ENCODE measurements at regions not wholly inside any gene's neighbourhood (a gene's known extent, or its start where the extent isn't known, plus 50 kb on each side); places are given as distances from the start of the nearest gene placed in this dataset.

DNA sequence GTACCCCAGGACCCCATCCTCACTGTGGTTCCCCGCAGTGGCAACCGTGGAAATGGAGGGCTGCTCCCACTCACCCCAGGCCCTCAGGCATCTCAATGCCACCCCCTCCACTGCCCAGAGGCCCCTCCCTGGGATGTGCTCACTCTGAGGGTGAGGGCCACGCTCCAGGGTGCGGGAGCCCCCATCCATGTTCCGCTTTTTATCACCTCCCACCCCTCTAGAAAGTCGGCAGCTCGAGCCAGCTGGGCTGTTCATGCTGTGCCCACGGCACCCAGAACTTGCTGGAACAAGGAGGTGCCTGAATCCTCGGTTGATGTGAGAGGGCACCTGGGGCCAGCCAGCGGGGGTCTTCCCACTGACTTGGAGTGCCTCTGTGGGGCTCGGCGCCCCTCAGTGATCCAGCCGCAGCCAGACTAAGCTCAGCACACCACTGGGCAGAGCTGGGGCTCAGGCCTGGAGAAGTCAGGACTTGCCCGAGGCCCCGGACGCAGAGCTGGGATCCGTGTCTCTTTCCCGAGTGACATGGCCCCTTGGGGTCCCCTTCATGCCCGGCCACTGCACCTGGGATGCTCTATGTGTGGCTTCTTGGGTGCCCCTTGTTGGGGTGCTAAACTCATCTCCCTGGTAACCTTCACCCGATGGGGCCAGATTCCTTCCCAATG, 143.1 kb upstream of the GSE1 start:
- Mint-ChIP-seq H3K9me3 (no peaks in the 10 kb centered on the region), H3K27me3 (ENCODE audit: insufficient read depth) (peaks cover 12% of the 10 kb centered on the region), H3K27ac (no peak overlapping the region), H3K4me1 (ENCODE audit: low read depth) (peaks cover 23% of the 10 kb centered on the region), H3K36me3 (ENCODE audit: low read depth) (no peaks in the 10 kb centered on the region), H3K4me3 (no peak overlapping the region)
- no peak for DNase-seq
- TF ChIP-seq, protein P1, sequence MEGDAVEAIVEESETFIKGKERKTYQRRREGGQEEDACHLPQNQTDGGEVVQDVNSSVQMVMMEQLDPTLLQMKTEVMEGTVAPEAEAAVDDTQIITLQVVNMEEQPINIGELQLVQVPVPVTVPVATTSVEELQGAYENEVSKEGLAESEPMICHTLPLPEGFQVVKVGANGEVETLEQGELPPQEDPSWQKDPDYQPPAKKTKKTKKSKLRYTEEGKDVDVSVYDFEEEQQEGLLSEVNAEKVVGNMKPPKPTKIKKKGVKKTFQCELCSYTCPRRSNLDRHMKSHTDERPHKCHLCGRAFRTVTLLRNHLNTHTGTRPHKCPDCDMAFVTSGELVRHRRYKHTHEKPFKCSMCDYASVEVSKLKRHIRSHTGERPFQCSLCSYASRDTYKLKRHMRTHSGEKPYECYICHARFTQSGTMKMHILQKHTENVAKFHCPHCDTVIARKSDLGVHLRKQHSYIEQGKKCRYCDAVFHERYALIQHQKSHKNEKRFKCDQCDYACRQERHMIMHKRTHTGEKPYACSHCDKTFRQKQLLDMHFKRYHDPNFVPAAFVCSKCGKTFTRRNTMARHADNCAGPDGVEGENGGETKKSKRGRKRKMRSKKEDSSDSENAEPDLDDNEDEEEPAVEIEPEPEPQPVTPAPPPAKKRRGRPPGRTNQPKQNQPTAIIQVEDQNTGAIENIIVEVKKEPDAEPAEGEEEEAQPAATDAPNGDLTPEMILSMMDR (IDR thresholded peaks at IDR 0.05), result no peak

DNA sequence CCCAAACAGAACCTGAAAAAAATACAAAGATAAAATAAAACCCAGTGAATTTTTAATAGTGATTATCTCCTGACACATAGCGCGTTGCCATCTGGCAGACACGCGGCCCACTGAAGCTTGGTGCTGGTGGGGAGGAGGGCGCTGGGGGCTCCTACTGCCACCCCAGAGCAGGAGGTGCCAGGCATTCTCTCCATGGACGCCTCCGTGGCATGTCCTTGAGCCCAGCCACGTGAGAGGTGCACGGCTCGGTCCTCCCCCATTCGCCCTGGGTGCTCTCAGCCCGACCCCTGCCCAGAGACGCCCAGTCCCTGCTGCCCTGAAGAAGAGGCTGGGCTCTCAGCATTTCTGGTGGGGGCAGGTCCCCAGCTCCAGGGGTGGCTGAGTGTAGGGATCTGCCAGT, 142.2 kb upstream of the GSE1 start:
- H3K27me3 Mint-ChIP-seq (ENCODE audit: insufficient read depth), result peaks cover 14% of the 10 kb centered on the region
- H3K27ac Mint-ChIP-seq, result no peak overlapping the region
- H3K9me3 Mint-ChIP-seq, result no peaks in the 10 kb centered on the region
- H3K36me3 Mint-ChIP-seq (ENCODE audit: low read depth), result no peaks in the 10 kb centered on the region
- peaks cover 15% of the 10 kb centered on the region for H3K4me1 Mint-ChIP-seq (ENCODE audit: low read depth)
- TF ChIP-seq, protein P1 (IDR thresholded peaks at IDR 0.05), result no peak
- DNase-seq, result no peak
- no peak overlapping the region for H3K4me3 Mint-ChIP-seq

DNA sequence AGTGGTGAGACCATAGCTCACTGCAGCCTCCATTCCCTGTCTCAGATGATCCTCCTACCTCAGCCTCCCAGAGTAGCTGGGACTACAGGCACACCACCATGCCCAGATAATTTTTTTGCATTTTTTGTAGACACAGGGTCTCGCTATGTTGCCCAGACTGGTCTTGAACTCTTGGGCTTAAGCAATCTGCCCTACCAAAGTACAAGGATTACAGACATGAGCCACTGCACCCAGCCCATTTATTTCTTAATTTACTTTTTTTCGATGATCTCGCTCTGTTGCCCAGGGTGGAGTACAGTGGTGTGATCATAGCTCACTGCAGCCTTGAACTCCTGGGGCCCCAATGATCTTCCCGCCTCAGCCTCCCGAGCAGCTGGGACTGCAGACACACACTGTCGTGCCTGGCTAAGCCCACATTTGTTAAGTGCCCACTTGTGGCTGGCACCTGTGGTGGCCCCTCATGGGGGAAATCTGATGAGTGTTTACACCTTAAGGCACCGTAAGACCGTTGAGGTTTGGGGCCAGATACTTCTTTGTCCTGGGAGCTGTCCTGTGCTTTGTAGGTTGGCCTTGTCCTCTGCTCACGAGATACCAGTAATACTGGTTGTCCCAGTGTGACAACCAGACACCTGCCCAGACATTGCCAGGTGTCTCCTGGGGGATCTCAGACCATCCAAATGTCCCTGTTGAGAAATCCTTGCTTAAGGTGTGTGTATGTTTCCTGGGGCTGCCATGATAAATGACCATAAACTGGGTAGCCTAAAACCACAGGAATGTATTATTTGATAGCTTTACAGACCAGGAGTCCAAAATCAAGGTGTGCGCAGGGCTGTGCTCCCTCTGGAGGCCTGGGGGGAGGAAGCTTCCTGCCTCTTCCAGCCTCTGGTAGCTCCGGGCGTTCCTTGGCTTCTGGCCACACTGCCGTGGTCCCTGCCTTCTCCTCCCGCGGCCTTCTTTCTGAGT, 141.4 kb upstream of the GSE1 start:
- H3K9me3 Mint-ChIP-seq, result no peaks in the 10 kb centered on the region
- H3K4me1 Mint-ChIP-seq (ENCODE audit: low read depth), result peaks cover 12% of the 10 kb centered on the region; the same call in 1 of the 2 replicates
- H3K27ac Mint-ChIP-seq, result no peak overlapping the region
- TF ChIP-seq, protein P1 (IDR thresholded peaks at IDR 0.05), result no peak
- H3K4me3 Mint-ChIP-seq, result no peak overlapping the region
- peaks cover 12% of the 10 kb centered on the region; the same call in 1 of the 2 replicates for H3K27me3 Mint-ChIP-seq (ENCODE audit: insufficient read depth)
- no peaks in the 10 kb centered on the region for H3K36me3 Mint-ChIP-seq (ENCODE audit: low read depth)
- no peak for DNase-seq

DNA sequence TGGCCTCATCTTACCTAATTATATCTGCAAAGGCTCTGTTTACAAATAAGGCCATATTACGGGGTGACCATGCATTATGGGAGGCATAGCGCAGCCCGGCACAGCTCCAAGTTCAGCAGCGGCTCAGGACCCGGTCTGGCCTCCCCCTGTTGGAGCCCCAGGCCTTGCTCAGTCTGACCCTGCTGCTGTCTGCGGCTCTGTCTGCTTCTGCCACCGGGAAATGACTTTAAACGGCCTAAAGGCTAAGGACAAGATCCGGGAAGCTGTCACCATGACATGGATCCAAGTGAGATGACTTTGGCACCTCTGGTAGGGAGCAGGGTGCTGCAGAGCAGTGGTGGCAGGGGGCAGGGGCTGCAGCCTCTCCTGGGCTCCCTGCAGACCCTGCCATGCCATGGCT, 140.6 kb upstream of the GSE1 start:
- H3K4me1 Mint-ChIP-seq (ENCODE audit: low read depth), result peaks cover 12% of the 10 kb centered on the region; the same call in 1 of the 2 replicates
- H3K9me3 Mint-ChIP-seq, result no peaks in the 10 kb centered on the region
- no peak for DNase-seq
- no peak overlapping the region for H3K4me3 Mint-ChIP-seq
- peaks cover 11% of the 10 kb centered on the region; the same call in 1 of the 2 replicates for H3K27me3 Mint-ChIP-seq (ENCODE audit: insufficient read depth)
- no peaks in the 10 kb centered on the region for H3K36me3 Mint-ChIP-seq (ENCODE audit: low read depth)
- TF ChIP-seq, protein P1 (IDR thresholded peaks at IDR 0.05), result no peak
- no peak overlapping the region for H3K27ac Mint-ChIP-seq

DNA sequence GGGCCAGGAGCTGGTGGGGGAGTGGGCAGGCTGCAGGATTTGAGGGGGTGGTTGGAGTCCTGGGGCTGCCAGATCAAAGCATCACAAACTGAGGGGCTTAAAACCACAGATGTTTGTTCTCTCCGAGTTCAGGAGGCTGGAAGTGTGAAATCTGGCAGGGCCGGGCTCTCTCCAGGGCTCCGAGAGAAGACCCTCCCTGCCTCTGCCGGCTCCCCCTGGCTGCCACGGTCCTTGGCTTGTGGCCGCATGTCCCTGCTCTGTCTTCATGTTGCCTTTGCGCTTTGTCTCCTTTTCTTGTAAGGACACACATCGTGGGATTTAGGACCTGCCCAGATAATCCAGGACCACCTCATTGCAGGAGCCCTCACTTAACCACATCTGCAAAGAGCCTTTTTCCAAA, 139.8 kb upstream of the GSE1 start:
- H3K4me1 Mint-ChIP-seq (ENCODE audit: low read depth), result peaks cover 12% of the 10 kb centered on the region; the same call in 1 of the 2 replicates
- no peak overlapping the region for H3K4me3 Mint-ChIP-seq
- no peaks in the 10 kb centered on the region for H3K36me3 Mint-ChIP-seq (ENCODE audit: low read depth)
- peaks cover 11% of the 10 kb centered on the region; the same call in 1 of the 2 replicates for H3K27me3 Mint-ChIP-seq (ENCODE audit: insufficient read depth)
- no peak for DNase-seq
- no peak overlapping the region for H3K27ac Mint-ChIP-seq
- TF ChIP-seq, protein P1 (IDR thresholded peaks at IDR 0.05), result no peak
- H3K9me3 Mint-ChIP-seq, result no peaks in the 10 kb centered on the region
